Smooth muscle cell (in vitro differentiated cells): ENCODE measurements at regions not wholly inside any gene's neighbourhood (a gene's known extent, or its start where the extent isn't known, plus 50 kb on each side); places are given as distances from the start of the nearest gene placed in this dataset.

ENCODE experiments used
- DNase-seq: peaks from one replicate; lab custom pipeline; 2025; ENCODE audit not compliant: unreplicated experiment; lab: John Stamatoyannopoulos, UW
- H2AFZ ChIP-seq: fragments of 200-600 bp; sonication (generic); 2 replicates; pipeline ENCODE4 v1.6.0; 2016; ENCODE audit warnings: antibody characterized with exemption, low read depth, mild to moderate bottlenecking
- H3F3A ChIP-seq: fragments of 200-600 bp; sonication (generic); 2 replicates; pipeline ENCODE4 v1.6.0; 2017; ENCODE audit warnings: antibody characterized with exemption, low read depth
- H3K27ac ChIP-seq: fragments of 200-600 bp; sonication (generic); 2 replicates; pipeline ENCODE4 v1.5.1; 2016; ENCODE audit warnings: low read depth, mild to moderate bottlenecking
- H3K27me3 ChIP-seq: fragments of 200-600 bp; sonication (generic); 2 replicates; pipeline ENCODE4 v1.6.1; 2016; ENCODE audit warnings: low read depth, mild to moderate bottlenecking
- H3K36me3 ChIP-seq: fragments of 200-600 bp; sonication (generic); 2 replicates; pipeline ENCODE4 v1.5.1; 2016; ENCODE audit warnings: low read depth
- H3K4me1 ChIP-seq: fragments of 200-600 bp; sonication (generic); 2 replicates; pipeline ENCODE4 v1.5.1; 2016; ENCODE audit warnings: low read depth
- H3K4me2 ChIP-seq: fragments of 200-600 bp; sonication (generic); 2 replicates; pipeline ENCODE4 v1.6.0; 2016; ENCODE audit warnings: mild to moderate bottlenecking
- H3K4me3 ChIP-seq: fragments of 200-600 bp; sonication (generic); 2 replicates; pipeline ENCODE4 v1.5.1; 2016; ENCODE audit warnings: mild to moderate bottlenecking
- H3K79me2 ChIP-seq: fragments of 200-600 bp; sonication (generic); 2 replicates; pipeline ENCODE4 v1.6.0; 2016; ENCODE audit warnings: low read depth, mild to moderate bottlenecking
- H3K9ac ChIP-seq: fragments of 200-600 bp; sonication (generic); 2 replicates; pipeline ENCODE4 v1.6.0; 2016; ENCODE audit warnings: low read depth
- H3K9me3 ChIP-seq: fragments of 200-600 bp; sonication (generic); replicated peaks from 2 replicates; pipeline ENCODE4 v1.5.1; 2016; ENCODE audit warnings: low read depth
- H4K20me1 ChIP-seq: fragments of 200-600 bp; sonication (generic); 2 replicates; pipeline ENCODE4 v1.6.0; 2016; ENCODE audit warnings: low read depth
- WGBS: methylation state at CpG from one replicate; pipeline ENCODE4 v1.1.7; 2016; ENCODE audit warnings: low lambda C conversion rate; 5-methylcytosine and 5-hydroxymethylcytosine counted together
- TF ChIP-seq, protein P1 (sequence below): fragments of 200-600 bp; sonication (generic); IDR thresholded peaks from 2 replicates; pipeline ENCODE4 v1.5.1; 2017; ENCODE audit warnings: borderline replicate concordance, mild to moderate bottlenecking, antibody characterized with exemption; ENCODE audit not compliant: insufficient read depth, poor library complexity, severe bottlenecking

DNA sequence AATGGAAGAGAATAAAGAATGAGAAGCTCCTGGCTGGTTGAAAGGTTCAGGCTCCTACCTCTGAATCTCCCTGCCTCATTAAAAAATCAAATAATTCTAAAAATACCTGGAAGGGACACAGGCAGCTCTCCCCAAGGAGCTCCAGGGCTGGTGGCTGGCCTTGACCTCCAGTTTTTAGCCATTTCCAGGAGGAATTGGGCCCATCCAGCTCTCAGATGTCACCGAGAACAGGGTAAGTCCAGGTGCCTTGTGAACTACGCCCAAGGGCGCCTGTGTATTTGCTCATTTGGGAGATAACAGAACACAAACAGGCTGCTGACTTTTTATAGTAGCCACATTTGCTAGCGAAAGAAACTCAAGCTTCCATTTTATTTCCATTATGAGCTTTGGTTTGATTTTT lies 321.0 kb upstream of the C1orf174 start:
- H3K79me2 ChIP-seq = no peaks in the 10 kb centered on the region
- no peak overlapping the region for H3K4me3 ChIP-seq
- no peak overlapping the region for H2AFZ ChIP-seq
- no peak overlapping the region for H3K4me2 ChIP-seq
- no peaks in the 10 kb centered on the region for H3K9me3 ChIP-seq
- no peak for DNase-seq
- H3F3A ChIP-seq = no peaks in the 10 kb centered on the region
- H3K9ac ChIP-seq = no peak overlapping the region
- H3K27me3 ChIP-seq = no peaks in the 10 kb centered on the region
- H3K36me3 ChIP-seq = no peaks in the 10 kb centered on the region
- no peaks in the 10 kb centered on the region for H3K4me1 ChIP-seq
- no peak overlapping the region for H3K27ac ChIP-seq
- TF ChIP-seq, protein P1, sequence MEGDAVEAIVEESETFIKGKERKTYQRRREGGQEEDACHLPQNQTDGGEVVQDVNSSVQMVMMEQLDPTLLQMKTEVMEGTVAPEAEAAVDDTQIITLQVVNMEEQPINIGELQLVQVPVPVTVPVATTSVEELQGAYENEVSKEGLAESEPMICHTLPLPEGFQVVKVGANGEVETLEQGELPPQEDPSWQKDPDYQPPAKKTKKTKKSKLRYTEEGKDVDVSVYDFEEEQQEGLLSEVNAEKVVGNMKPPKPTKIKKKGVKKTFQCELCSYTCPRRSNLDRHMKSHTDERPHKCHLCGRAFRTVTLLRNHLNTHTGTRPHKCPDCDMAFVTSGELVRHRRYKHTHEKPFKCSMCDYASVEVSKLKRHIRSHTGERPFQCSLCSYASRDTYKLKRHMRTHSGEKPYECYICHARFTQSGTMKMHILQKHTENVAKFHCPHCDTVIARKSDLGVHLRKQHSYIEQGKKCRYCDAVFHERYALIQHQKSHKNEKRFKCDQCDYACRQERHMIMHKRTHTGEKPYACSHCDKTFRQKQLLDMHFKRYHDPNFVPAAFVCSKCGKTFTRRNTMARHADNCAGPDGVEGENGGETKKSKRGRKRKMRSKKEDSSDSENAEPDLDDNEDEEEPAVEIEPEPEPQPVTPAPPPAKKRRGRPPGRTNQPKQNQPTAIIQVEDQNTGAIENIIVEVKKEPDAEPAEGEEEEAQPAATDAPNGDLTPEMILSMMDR = no peak
- 86% methylated on average over 4 of the region's 4 CpGs for WGBS
- H4K20me1 ChIP-seq = no peaks in the 10 kb centered on the region

DNA sequence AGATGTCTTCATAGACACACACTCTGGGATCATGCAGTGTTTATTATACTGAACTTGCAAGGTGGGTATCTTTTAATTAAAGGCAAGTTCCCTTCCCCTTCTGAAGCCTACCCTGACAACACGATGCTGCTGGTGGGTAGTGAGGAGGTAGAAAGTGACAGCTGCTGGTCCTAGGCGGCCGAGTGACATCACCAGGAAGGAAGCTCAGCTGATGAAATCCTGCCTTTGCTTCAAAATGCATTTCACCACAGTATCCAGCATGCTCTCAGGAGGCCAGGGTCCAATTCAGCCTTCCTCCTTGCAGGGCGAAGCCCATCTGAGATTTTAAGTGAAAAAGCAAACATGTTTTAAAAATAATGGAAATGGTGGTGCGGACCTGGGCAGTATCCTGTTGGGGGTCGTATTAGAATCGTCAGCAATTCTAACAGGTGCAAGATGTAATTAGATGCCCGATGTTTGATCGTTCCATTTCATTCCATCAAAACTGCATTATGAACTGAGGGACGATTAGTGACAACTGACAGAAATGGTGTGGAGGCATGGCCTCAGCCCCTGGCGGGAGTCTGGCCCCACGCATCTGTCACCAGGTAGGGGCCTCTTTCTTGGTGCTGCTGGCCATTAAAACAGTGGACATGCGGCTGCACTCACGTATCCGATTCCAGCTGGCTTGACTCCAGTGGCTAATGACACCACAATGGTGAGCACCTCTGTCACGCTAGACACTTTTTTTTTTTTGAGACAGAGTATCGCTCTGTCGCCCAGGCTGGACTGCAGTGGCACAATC lies 324.8 kb upstream of the C1orf174 start:
- no peak for DNase-seq
- TF ChIP-seq, protein P1 = no peak
- H3K27ac ChIP-seq = no peak overlapping the region
- H3K79me2 ChIP-seq = no peaks in the 10 kb centered on the region
- no peaks in the 10 kb centered on the region for H3F3A ChIP-seq
- no peak overlapping the region for H3K4me3 ChIP-seq
- H3K9me3 ChIP-seq = no peaks in the 10 kb centered on the region
- no peaks in the 10 kb centered on the region for H4K20me1 ChIP-seq
- H2AFZ ChIP-seq = no peak overlapping the region
- H3K9ac ChIP-seq = no peak overlapping the region
- H3K36me3 ChIP-seq = no peaks in the 10 kb centered on the region
- no peak overlapping the region for H3K4me2 ChIP-seq
- 87% methylated on average over 18 of the region's 18 CpGs for WGBS
- no peaks in the 10 kb centered on the region for H3K27me3 ChIP-seq
- H3K4me1 ChIP-seq = no peaks in the 10 kb centered on the region

DNA sequence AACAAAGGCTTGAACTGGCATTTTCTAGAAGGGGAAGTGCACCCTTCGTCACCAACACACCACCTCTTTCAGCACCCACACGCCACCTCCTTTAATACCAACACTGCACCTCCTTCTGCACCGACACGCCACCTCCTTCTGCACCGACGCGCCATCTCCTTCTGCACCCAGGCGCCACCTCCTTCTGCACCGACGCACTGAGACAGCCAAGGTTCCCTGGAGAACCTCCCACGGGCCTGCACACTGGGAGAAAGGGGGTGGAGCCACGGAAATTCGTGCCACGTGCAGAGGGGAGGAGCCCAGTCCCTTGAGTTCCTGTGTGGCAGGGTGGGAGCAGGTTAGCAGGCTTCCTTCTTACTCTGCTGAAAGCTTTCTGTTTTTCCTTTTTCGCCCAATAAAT lies 327.9 kb upstream of the C1orf174 start:
- no peak overlapping the region for H3K27ac ChIP-seq
- no peak for DNase-seq
- no peak overlapping the region for H3K4me3 ChIP-seq
- H3K4me1 ChIP-seq = no peaks in the 10 kb centered on the region
- H3F3A ChIP-seq = no peaks in the 10 kb centered on the region
- TF ChIP-seq, protein P1 = no peak
- H4K20me1 ChIP-seq = no peaks in the 10 kb centered on the region
- 79% methylated on average over 15 of the region's 15 CpGs for WGBS
- no peaks in the 10 kb centered on the region for H3K36me3 ChIP-seq
- no peak overlapping the region for H2AFZ ChIP-seq
- H3K79me2 ChIP-seq = no peaks in the 10 kb centered on the region
- H3K27me3 ChIP-seq = no peaks in the 10 kb centered on the region
- no peak overlapping the region for H3K9ac ChIP-seq
- H3K9me3 ChIP-seq = no peaks in the 10 kb centered on the region
- H3K4me2 ChIP-seq = no peak overlapping the region

DNA sequence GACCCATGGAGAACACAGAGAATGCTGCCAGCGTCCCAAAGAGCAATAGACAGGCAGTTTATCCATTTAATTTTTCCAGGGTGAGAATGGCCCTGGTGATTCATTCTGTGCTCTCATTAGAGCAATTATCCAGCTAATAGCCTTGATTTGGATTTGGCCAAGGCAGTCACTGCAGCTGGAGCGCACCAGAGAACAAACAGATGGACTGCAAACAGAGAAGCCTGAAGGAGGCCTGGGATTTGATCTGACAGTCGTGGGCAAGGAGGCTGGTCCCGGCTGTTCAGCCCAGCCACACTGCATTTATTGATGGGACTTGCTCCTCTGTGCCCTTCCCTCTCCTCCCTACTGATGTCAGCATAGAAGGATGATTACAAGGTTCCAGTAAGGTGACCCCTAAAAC lies 353.9 kb upstream of the C1orf174 start:
- Histone ChIP-seq H3K27ac (no peak overlapping the region), H3F3A (no peaks in the 10 kb centered on the region), H4K20me1 (no peaks in the 10 kb centered on the region), H3K9me3 (no peaks in the 10 kb centered on the region), H3K4me2 (no peak overlapping the region), H3K9ac (no peak overlapping the region), H3K27me3 (no peaks in the 10 kb centered on the region), H3K4me3 (no peak overlapping the region), H2AFZ (no peak overlapping the region), H3K79me2 (no peaks in the 10 kb centered on the region), H3K4me1 (no peaks in the 10 kb centered on the region), H3K36me3 (no peaks in the 10 kb centered on the region)
- 70% methylated on average over 4 of the region's 4 CpGs for WGBS
- no peak for DNase-seq
- TF ChIP-seq, protein P1 = no peak
